Gastroesophageal sphincter (tissue), 4 donors: ENCODE measurements at regions not wholly inside any gene's neighbourhood (a gene's known extent, or its start where the extent isn't known, plus 50 kb on each side); places are given as distances from the start of the nearest gene placed in this dataset.

Experiments
- ATAC-seq: fragments of 150-250 bp; one replicate; pipeline ENCODE4 v1.9.1; 2016; ENCODE audit warnings: mild to moderate bottlenecking, moderate library complexity
- H3K27ac ChIP-seq, 4 donors: fragments of 200-600 bp; sonication (generic) in 3 of 4; 1 replicate in 3 of 4; 2 replicates in 1 of 4; pipeline ENCODE4 v1.5.1; 2016 to 2019
- H3K27me3 ChIP-seq: fragments of 200-600 bp; sonication (generic); one replicate; pipeline ENCODE4 v1.5.1; 2019
- H3K36me3 ChIP-seq, 2 donors: fragments of 200-600 bp; sonication (generic); one replicate each; pipeline ENCODE4 v1.5.1; 2019; ENCODE audit warnings: control low read depth in 1 of 2
- H3K4me1 ChIP-seq, 3 donors: fragments of 200-600 bp; sonication (generic); 1 replicate in 2 of 3; 2 replicates in 1 of 3; pipeline ENCODE4 v1.5.1; 2016 to 2019; ENCODE audit warnings: control low read depth in 2 of 3
- H3K4me3 ChIP-seq, 2 donors: fragments of 200-600 bp; sonication (generic); one replicate each; pipeline ENCODE4 v1.5.1; 2019; ENCODE audit warnings: mild to moderate bottlenecking in 1 of 2, moderate library complexity in 1 of 2
- H3K9me3 ChIP-seq, 3 donors: fragments of 200-600 bp; sonication (generic); one replicate each; pipeline ENCODE4 v1.5.1; 2017 to 2019; ENCODE audit warnings: control low read depth in 2 of 3
- EP300 ChIP-seq: sonication (generic); formaldehyde crosslinking; IDR thresholded peaks from one replicate; pipeline ENCODE4 v1.6.1; 2017; ENCODE audit warnings: antibody characterized with exemption, mild to moderate bottlenecking
- POLR2A ChIP-seq, 2 donors: fragments of 450-650 bp; IDR thresholded peaks; one replicate each; pipeline ENCODE4 v1.6.1; 2017; ENCODE audit warnings: antibody characterized with exemption in 2 of 2, mild to moderate bottlenecking in 2 of 2, moderate library complexity in 1 of 2
- POLR2AphosphoS5 ChIP-seq: sonication (generic); formaldehyde crosslinking; IDR thresholded peaks from one replicate; pipeline ENCODE4 v1.6.1; 2017; ENCODE audit warnings: antibody characterized with exemption
- WGBS, 2 donors: methylation state at CpG; one replicate each; pipeline ENCODE4 v1.1.5; 2018; ENCODE audit warnings: low coverage in 1 of 2; 5-methylcytosine and 5-hydroxymethylcytosine counted together
- TF ChIP-seq, protein P1 (sequence below), 4 experiments: fragments of 200-600 bp in 2 of 4; fragments of 450-650 bp in 2 of 4; sonication (generic) in 1 of 4; IDR thresholded peaks; one replicate each; pipeline ENCODE4 v1.5.1; 2017 to 2019; ENCODE audit warnings: antibody characterized with exemption in 4 of 4, mild to moderate bottlenecking in 2 of 4, moderate library complexity in 2 of 4

GRCh38 chrX:69097451-69098236 lies 67.6 kb downstream of the PJA1 start:
- no peak overlapping the region for H3K27ac ChIP-seq
- no peak for ATAC-seq
- WGBS, 2 donors: 68 to 81% methylated on average over 3 to 10 of the region's 14 CpGs
- H3K4me3 ChIP-seq: no peak overlapping the region
- H3K9me3 ChIP-seq: no peaks in the 10 kb centered on the region
- H3K4me1 ChIP-seq: no peaks in the 10 kb centered on the region
- no peaks in the 10 kb centered on the region for H3K27me3 ChIP-seq
- no peaks in the 10 kb centered on the region for H3K36me3 ChIP-seq
- TF ChIP-seq POLR2AphosphoS5 (no peak), POLR2A (IDR thresholded peaks at IDR 0.05) (no peak), EP300 (no peak)
- TF ChIP-seq, protein P1, sequence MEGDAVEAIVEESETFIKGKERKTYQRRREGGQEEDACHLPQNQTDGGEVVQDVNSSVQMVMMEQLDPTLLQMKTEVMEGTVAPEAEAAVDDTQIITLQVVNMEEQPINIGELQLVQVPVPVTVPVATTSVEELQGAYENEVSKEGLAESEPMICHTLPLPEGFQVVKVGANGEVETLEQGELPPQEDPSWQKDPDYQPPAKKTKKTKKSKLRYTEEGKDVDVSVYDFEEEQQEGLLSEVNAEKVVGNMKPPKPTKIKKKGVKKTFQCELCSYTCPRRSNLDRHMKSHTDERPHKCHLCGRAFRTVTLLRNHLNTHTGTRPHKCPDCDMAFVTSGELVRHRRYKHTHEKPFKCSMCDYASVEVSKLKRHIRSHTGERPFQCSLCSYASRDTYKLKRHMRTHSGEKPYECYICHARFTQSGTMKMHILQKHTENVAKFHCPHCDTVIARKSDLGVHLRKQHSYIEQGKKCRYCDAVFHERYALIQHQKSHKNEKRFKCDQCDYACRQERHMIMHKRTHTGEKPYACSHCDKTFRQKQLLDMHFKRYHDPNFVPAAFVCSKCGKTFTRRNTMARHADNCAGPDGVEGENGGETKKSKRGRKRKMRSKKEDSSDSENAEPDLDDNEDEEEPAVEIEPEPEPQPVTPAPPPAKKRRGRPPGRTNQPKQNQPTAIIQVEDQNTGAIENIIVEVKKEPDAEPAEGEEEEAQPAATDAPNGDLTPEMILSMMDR (IDR thresholded peaks at IDR 0.05): no peak

- Histone ChIP-seq H3K4me1 (no peaks in the 10 kb centered on the region), H3K27me3 (no peaks in the 10 kb centered on the region), H3K9me3 (no peaks in the 10 kb centered on the region), H3K4me3 (no peak overlapping the region), H3K36me3 (no peaks in the 10 kb centered on the region), H3K27ac (no peak overlapping the region)
- TF ChIP-seq, protein P1 (IDR thresholded peaks at IDR 0.05): no peak
- TF ChIP-seq EP300: no peak
- TF ChIP-seq POLR2A (IDR thresholded peaks at IDR 0.05): no peak
- TF ChIP-seq POLR2AphosphoS5: no peak
- ATAC-seq: no peak
- 75 to 80% methylated on average over 2 to 4 of the region's 7 CpGs for WGBS, 2 donors
Measured at GRCh38 chrX:69096963-69097362, 68.3 kb downstream of the PJA1 start.

DNA sequence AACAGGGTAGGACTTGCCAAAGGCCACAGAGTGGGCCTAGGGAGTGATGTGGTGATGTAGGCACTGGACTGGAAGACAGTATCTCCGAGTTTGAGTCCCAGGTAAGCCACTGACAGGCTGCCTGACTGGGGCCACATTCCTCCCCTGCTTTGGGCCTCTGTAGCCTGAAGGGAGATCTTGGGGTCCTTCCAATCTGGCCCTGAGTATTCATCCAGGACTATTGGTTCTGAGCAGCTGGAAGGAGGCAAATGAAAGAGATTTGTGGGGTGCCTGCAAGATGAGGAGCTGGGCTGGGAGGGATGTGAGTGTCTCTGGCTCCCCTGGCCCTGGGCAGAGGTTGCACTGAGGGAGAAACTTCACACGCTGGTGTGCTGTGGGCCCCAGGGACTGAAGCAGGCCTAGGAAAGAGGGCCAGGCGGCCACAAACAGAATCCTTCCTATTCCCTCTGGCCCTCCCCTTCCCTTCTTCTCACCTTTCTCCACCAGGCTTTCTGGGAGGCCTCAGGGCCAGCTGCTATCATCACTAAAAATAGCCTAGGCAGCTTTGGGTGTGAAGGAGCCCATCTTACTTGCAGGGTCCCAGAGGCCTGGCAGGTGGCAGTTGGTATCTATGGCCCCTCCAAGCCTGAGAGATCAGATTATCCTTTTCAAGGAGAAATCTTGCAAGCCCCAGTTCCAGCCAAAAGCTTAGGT lies 70.1 kb downstream of the PJA1 start:
- 93% methylated on average over 2 of the region's 3 CpGs; no CpG with 5 or more reads in 1 of the 2 donors for WGBS, 2 donors
- no peak for TF ChIP-seq POLR2AphosphoS5
- TF ChIP-seq EP300: no peak
- no peak for TF ChIP-seq POLR2A (IDR thresholded peaks at IDR 0.05)
- TF ChIP-seq, protein P1 (IDR thresholded peaks at IDR 0.05): no peak
- no peak for ATAC-seq
- H3K9me3 ChIP-seq: no peaks in the 10 kb centered on the region
- no peaks in the 10 kb centered on the region for H3K4me1 ChIP-seq
- H3K4me3 ChIP-seq: no peak overlapping the region
- H3K27me3 ChIP-seq: no peaks in the 10 kb centered on the region
- no peaks in the 10 kb centered on the region for H3K36me3 ChIP-seq
- no peak overlapping the region for H3K27ac ChIP-seq

GRCh38 chrX:69093960-69094871 lies 71.0 kb downstream of the PJA1 start:
- H3K27me3 ChIP-seq: no peaks in the 10 kb centered on the region
- peak; percentile 37 for ATAC-seq
- no peaks in the 10 kb centered on the region for H3K4me1 ChIP-seq
- no peak overlapping the region for H3K4me3 ChIP-seq
- H3K36me3 ChIP-seq: no peaks in the 10 kb centered on the region
- TF ChIP-seq POLR2A (IDR thresholded peaks at IDR 0.05) (no peak), POLR2AphosphoS5 (no peak), EP300 (no peak)
- TF ChIP-seq, protein P1 (IDR thresholded peaks at IDR 0.05): peak in 3 of 4 experiments; percentile 42 to 61 (median 48)
- H3K9me3 ChIP-seq: no peaks in the 10 kb centered on the region
- no peak overlapping the region for H3K27ac ChIP-seq
- WGBS, 2 donors: 47 to 50% methylated on average over 4 to 9 of the region's 19 CpGs
